ENCODE measurements at regions not wholly inside any gene's neighbourhood (a gene's known extent, or its start where the extent isn't known, plus 50 kb on each side); places are given as distances from the start of the nearest gene placed in this dataset.

GRCh38 chr5:35345222-35345621 lies 114.9 kb upstream of the PRLR start:
- intact Hi-C loops (cut with micrococcal nuclease) (no loop called here), in situ Hi-C loops (cut with MboI) (no loop called here)
- Histone ChIP-seq H4K20me1 (replicated peaks; ENCODE audit: control insufficient read depth, insufficient read depth, low read length) (no peaks in the 10 kb centered on the region), H3K9ac (ENCODE audit: insufficient read depth in 1 of 2, low read depth in 2 of 2, low read length in 2 of 2) (no peak overlapping the region), H3K4me3 (no peak overlapping the region), H3K4me1 (replicated peaks in 1 of 2; ENCODE audit: control insufficient read depth in 2 of 2, insufficient read depth in 2 of 2, low read length in 2 of 2) (no peaks in the 10 kb centered on the region), H2AFZ (ENCODE audit: low read depth, low read length) (no peak overlapping the region), H3K36me3 (ENCODE audit: control insufficient read depth, insufficient read depth, low read length) (no peaks in the 10 kb centered on the region), H3K4me2 (ENCODE audit: insufficient read depth, low read length) (no peak overlapping the region), H3K9me3 (replicated peaks; ENCODE audit: control insufficient read depth, insufficient read depth, low read depth, low read length) (no peaks in the 10 kb centered on the region; the same call in 1 of the 2 replicates), H3K9me1 (ENCODE audit: control insufficient read depth, insufficient read depth, low read length) (no peaks in the 10 kb centered on the region), H3K27me3 (ENCODE audit: control insufficient read depth in 2 of 2, insufficient read depth in 2 of 2, low read length in 2 of 2) (no peaks in the 10 kb centered on the region), H3K79me2 (ENCODE audit: control insufficient read depth, insufficient read depth, low read length) (no peaks in the 10 kb centered on the region), H3K27ac (ENCODE audit: extremely low read depth, low read depth, low read length) (no peak overlapping the region)
- ChIA-PET CTCF (ENCODE audit: low intra/inter-chr PET ratio) (no interaction called here), POLR2A (no interaction called here)
- WGBS (ENCODE audit: insufficient coverage, low coverage, missing lambda C conversion rate) = 0% methylated on average over 1 of the region's 1 CpG
- BruUV-seq (replicated peaks) = no TSS peak
- DNase-seq (ENCODE audit: extremely low read depth in 1 of 4, low spot score in 3 of 4) = no peak
- FAIRE-seq = no peak
- ATAC-seq = no peak
- TF ChIP-seq FOXK1 (CRISPR knock-in tag; IDR thresholded peaks at IDR 0.05; ENCODE audit: borderline replicate concordance) (no peak), PKNOX1 (IDR thresholded peaks at IDR 0.05) (no peak), ARID3B (CRISPR knock-in tag; IDR thresholded peaks at IDR 0.05; ENCODE audit: borderline replicate concordance) (no peak), TEAD2 (tag; IDR thresholded peaks at IDR 0.05) (no peak), ATF1 (CRISPR knock-in tag; IDR thresholded peaks at IDR 0.05) (no peak), ATF1 (tag; IDR thresholded peaks at IDR 0.05) (no peak), ARID1B (IDR thresholded peaks at IDR 0.05) (no peak), LARP7 (IDR thresholded peaks at IDR 0.05) (no peak), NFATC3 (IDR thresholded peaks at IDR 0.05) (no peak)
- TF ChIP-seq, protein P1, sequence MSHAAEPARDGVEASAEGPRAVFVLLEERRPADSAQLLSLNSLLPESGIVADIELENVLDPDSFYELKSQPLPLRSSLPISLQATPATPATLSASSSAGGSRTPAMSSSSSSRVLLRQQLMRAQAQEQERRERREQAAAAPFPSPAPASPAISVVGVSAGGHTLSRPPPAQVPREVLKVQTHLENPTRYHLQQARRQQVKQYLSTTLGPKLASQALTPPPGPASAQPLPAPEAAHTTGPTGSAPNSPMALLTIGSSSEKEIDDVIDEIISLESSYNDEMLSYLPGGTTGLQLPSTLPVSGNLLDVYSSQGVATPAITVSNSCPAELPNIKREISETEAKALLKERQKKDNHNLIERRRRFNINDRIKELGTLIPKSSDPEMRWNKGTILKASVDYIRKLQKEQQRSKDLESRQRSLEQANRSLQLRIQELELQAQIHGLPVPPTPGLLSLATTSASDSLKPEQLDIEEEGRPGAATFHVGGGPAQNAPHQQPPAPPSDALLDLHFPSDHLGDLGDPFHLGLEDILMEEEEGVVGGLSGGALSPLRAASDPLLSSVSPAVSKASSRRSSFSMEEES (CRISPR knock-in tag; IDR thresholded peaks at IDR 0.05) = no peak
